ENCODE measurements at regions not wholly inside any gene's neighbourhood (a gene's known extent, or its start where the extent isn't known, plus 50 kb on each side); places are given as distances from the start of the nearest gene placed in this dataset.

DNA sequence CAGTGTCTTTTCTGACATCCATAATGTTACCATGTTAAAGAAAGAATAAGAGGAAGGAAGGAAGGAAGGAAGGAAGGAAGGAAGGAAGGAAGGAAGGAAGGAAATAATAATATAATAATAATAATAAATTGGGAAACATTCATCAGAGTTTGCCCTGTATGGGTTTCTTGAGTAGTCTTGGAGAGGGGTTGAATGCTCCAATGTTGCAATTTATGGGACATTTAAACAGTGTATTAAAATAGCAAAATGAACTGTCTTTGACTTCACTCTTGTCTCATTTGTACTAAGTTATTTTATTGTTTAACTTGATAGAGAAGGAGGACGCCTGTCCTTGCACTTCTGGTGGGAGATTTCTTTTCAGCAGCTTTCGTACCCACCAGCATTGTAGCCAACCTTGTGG is 277.7 kb downstream of the RNF144A start:
- Histone ChIP-seq H2AFZ (ENCODE audit: low read length) (no peak overlapping the region), H3K4me3 (ENCODE audit: low read length in 2 of 2) (no peak overlapping the region), H3K9ac (ENCODE audit: low read depth, low read length, poor library complexity) (no peak overlapping the region), H3K27ac (replicated peaks; ENCODE audit: low read length) (no peak overlapping the region), H4K8ac (ENCODE audit: low read depth, low read length) (no peak overlapping the region), H2BK5ac (ENCODE audit: low read length) (no peak overlapping the region), H2AK5ac (ENCODE audit: low read depth, low read length) (no peak overlapping the region), H3K4ac (ENCODE audit: low read length) (no peak overlapping the region), H3K36me3 (replicated peaks in 1 of 2; ENCODE audit: control insufficient read depth in 2 of 2, insufficient read depth in 2 of 2, low read length in 2 of 2) (no peaks in the 10 kb centered on the region), H2BK12ac (ENCODE audit: low read length) (no peak overlapping the region), H3K4me2 (ENCODE audit: insufficient read depth, low read length, poor library complexity, severe bottlenecking) (no peak overlapping the region), H3K27me3 (ENCODE audit: control insufficient read depth in 3 of 3, insufficient read depth in 3 of 3, low read depth in 1 of 3, low read length in 3 of 3) (peaks cover 0 to 4% (median 0%) of the 10 kb centered on the region in 3 experiments), H2BK15ac (ENCODE audit: low read length) (no peak overlapping the region), H3K18ac (ENCODE audit: low read length) (no peak overlapping the region), H4K91ac (ENCODE audit: low read depth, low read length, poor library complexity) (no peak overlapping the region), H3K23ac (ENCODE audit: low read depth, low read length, poor library complexity) (no peak overlapping the region), H3K9me3 (replicated peaks in 1 of 2; ENCODE audit: control insufficient read depth in 2 of 2, insufficient read depth in 1 of 2, low read depth in 1 of 2, low read length in 2 of 2) (no peaks in the 10 kb centered on the region), H2BK120ac (ENCODE audit: low read depth, low read length) (no peak overlapping the region), H3K79me1 (ENCODE audit: low read depth, low read length) (no peaks in the 10 kb centered on the region), H3K14ac (ENCODE audit: low read length) (no peak overlapping the region), H3K4me1 (ENCODE audit: control insufficient read depth in 2 of 2, insufficient read depth in 1 of 2, low read depth in 1 of 2, low read length in 2 of 2) (peaks cover 12 to 13% of the 10 kb centered on the region in 2 donors)
- WGBS, 2 donors (ENCODE audit: extremely low coverage in 2 of 2, insufficient read length in 2 of 2, insufficient replicate concordance in 1 of 2) = no CpG with 5 or more reads among the region's 2 CpGs
- DNase-seq (ENCODE audit: low spot score) = no peak

DNA sequence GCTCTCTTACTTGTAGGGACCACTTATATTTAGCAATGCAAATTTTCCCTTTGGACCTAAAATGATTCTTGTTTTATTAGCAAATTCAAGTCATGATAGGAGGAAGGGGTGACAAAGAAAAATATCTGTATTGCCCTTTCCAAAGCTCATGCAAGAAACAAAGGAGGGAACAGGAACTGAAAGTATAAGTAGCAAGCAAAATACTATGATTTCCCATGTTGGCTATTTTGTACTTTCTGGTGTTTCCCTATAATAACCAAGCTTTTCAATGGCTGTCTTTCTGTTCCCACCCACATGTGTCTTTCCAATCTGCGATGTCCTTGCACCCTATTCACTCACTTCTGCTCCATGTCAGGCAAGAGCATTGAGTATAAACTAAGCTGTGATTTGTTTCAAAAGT is 279.7 kb downstream of the RNF144A start:
- H3K4ac ChIP-seq (ENCODE audit: low read length) = no peak overlapping the region
- H3K9me3 ChIP-seq (replicated peaks in 1 of 2; ENCODE audit: control insufficient read depth in 2 of 2, insufficient read depth in 1 of 2, low read depth in 1 of 2, low read length in 2 of 2) = peaks cover 0 to 2% of the 10 kb centered on the region in 2 donors
- H3K27ac ChIP-seq (replicated peaks; ENCODE audit: low read length) = no peak overlapping the region
- no peak overlapping the region for H3K18ac ChIP-seq (ENCODE audit: low read length)
- peaks cover 0 to 2% of the 10 kb centered on the region in 2 donors for H3K4me1 ChIP-seq (ENCODE audit: control insufficient read depth in 2 of 2, insufficient read depth in 1 of 2, low read depth in 1 of 2, low read length in 2 of 2)
- H3K36me3 ChIP-seq (replicated peaks in 1 of 2; ENCODE audit: control insufficient read depth in 2 of 2, insufficient read depth in 2 of 2, low read length in 2 of 2) = peaks cover 0 to 3% of the 10 kb centered on the region in 2 donors
- no CpG with 5 or more reads among the region's 1 CpG for WGBS, 2 donors (ENCODE audit: extremely low coverage in 2 of 2, insufficient read length in 2 of 2, insufficient replicate concordance in 1 of 2)
- H3K79me1 ChIP-seq (ENCODE audit: low read depth, low read length) = no peaks in the 10 kb centered on the region
- no peak overlapping the region for H3K4me2 ChIP-seq (ENCODE audit: insufficient read depth, low read length, poor library complexity, severe bottlenecking)
- H4K91ac ChIP-seq (ENCODE audit: low read depth, low read length, poor library complexity) = no peak overlapping the region
- H2BK5ac ChIP-seq (ENCODE audit: low read length) = no peak overlapping the region
- H2AK5ac ChIP-seq (ENCODE audit: low read depth, low read length) = no peak overlapping the region
- no peak overlapping the region for H3K14ac ChIP-seq (ENCODE audit: low read length)
- no peak overlapping the region for H2BK15ac ChIP-seq (ENCODE audit: low read length)
- no peak for DNase-seq (ENCODE audit: low spot score)
- H2AFZ ChIP-seq (ENCODE audit: low read length) = no peak overlapping the region
- H3K27me3 ChIP-seq (ENCODE audit: control insufficient read depth in 3 of 3, insufficient read depth in 3 of 3, low read depth in 1 of 3, low read length in 3 of 3) = no peaks in the 10 kb centered on the region
- H3K9ac ChIP-seq (ENCODE audit: low read depth, low read length, poor library complexity) = no peak overlapping the region
- no peak overlapping the region for H3K4me3 ChIP-seq (ENCODE audit: low read length in 2 of 2)
- no peak overlapping the region for H3K23ac ChIP-seq (ENCODE audit: low read depth, low read length, poor library complexity)
- no peak overlapping the region for H4K8ac ChIP-seq (ENCODE audit: low read depth, low read length)
- no peak overlapping the region for H2BK120ac ChIP-seq (ENCODE audit: low read depth, low read length)
- H2BK12ac ChIP-seq (ENCODE audit: low read length) = no peak overlapping the region

DNA sequence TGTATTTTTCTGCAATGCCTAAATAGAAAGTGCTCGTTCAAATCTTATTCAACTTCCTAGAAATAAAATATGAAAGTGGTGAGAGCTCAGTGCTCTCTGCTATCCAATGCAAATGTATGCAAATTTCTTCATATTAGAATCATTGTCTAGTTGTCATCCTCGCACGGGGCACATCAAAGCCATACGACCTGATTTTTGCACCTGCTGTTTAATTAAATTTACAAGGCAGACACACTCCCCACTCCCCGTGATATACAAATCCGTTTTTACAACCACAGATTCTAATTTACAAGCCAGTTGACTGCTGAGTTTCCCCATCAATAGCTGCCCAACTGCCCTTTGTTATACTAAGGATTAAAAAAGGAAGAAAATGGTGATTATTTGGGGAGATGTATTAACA is 284.6 kb downstream of the RNF144A start:
- H3K18ac ChIP-seq (ENCODE audit: low read length) = no peak overlapping the region

GRCh38 chr2:7203056-7203467 is 285.9 kb downstream of the RNF144A start:
- Histone ChIP-seq H3K18ac (ENCODE audit: low read length) (no peak overlapping the region), H3K14ac (ENCODE audit: low read length) (no peak overlapping the region), H3K9ac (ENCODE audit: low read depth, low read length, poor library complexity) (no peak overlapping the region), H3K4me3 (ENCODE audit: low read length in 2 of 2) (no peak overlapping the region), H3K4ac (ENCODE audit: low read length) (no peak overlapping the region), H2AK5ac (ENCODE audit: low read depth, low read length) (no peak overlapping the region), H4K91ac (ENCODE audit: low read depth, low read length, poor library complexity) (no peak overlapping the region), H2BK12ac (ENCODE audit: low read length) (no peak overlapping the region), H3K9me3 (replicated peaks in 1 of 2; ENCODE audit: control insufficient read depth in 2 of 2, insufficient read depth in 1 of 2, low read depth in 1 of 2, low read length in 2 of 2) (peaks cover 0 to 2% of the 10 kb centered on the region in 2 donors), H3K79me1 (ENCODE audit: low read depth, low read length) (no peaks in the 10 kb centered on the region), H3K27me3 (ENCODE audit: control insufficient read depth in 3 of 3, insufficient read depth in 3 of 3, low read depth in 1 of 3, low read length in 3 of 3) (no peaks in the 10 kb centered on the region), H2BK120ac (ENCODE audit: low read depth, low read length) (no peak overlapping the region), H2BK15ac (ENCODE audit: low read length) (no peak overlapping the region), H3K4me2 (ENCODE audit: insufficient read depth, low read length, poor library complexity, severe bottlenecking) (no peak overlapping the region), H3K27ac (replicated peaks; ENCODE audit: low read length) (no peak overlapping the region), H2BK5ac (ENCODE audit: low read length) (no peak overlapping the region), H3K4me1 (ENCODE audit: control insufficient read depth in 2 of 2, insufficient read depth in 1 of 2, low read depth in 1 of 2, low read length in 2 of 2) (no peaks in the 10 kb centered on the region), H3K36me3 (replicated peaks in 1 of 2; ENCODE audit: control insufficient read depth in 2 of 2, insufficient read depth in 2 of 2, low read length in 2 of 2) (peaks cover 0 to 3% of the 10 kb centered on the region in 2 donors), H2AFZ (ENCODE audit: low read length) (no peak overlapping the region), H4K8ac (ENCODE audit: low read depth, low read length) (no peak overlapping the region), H3K23ac (ENCODE audit: low read depth, low read length, poor library complexity) (no peak overlapping the region)
- DNase-seq (ENCODE audit: low spot score) = peak; percentile 59
- WGBS, 2 donors (ENCODE audit: extremely low coverage in 2 of 2, insufficient read length in 2 of 2, insufficient replicate concordance in 1 of 2) = no CpG with 5 or more reads among the region's 4 CpGs

More for the DNA sequence above, 284.6 kb downstream of the RNF144A start:
- Histone ChIP-seq H3K4me1 (ENCODE audit: control insufficient read depth in 2 of 2, insufficient read depth in 1 of 2, low read depth in 1 of 2, low read length in 2 of 2) (no peaks in the 10 kb centered on the region), H2BK120ac (ENCODE audit: low read depth, low read length) (no peak overlapping the region), H3K4me3 (ENCODE audit: low read length in 2 of 2) (no peak overlapping the region), H3K36me3 (replicated peaks in 1 of 2; ENCODE audit: control insufficient read depth in 2 of 2, insufficient read depth in 2 of 2, low read length in 2 of 2) (peaks cover 0 to 3% of the 10 kb centered on the region in 2 donors), H3K4me2 (ENCODE audit: insufficient read depth, low read length, poor library complexity, severe bottlenecking) (no peak overlapping the region), H3K27ac (replicated peaks; ENCODE audit: low read length) (no peak overlapping the region), H4K91ac (ENCODE audit: low read depth, low read length, poor library complexity) (no peak overlapping the region), H4K8ac (ENCODE audit: low read depth, low read length) (no peak overlapping the region), H3K79me1 (ENCODE audit: low read depth, low read length) (no peaks in the 10 kb centered on the region), H3K9me3 (replicated peaks in 1 of 2; ENCODE audit: control insufficient read depth in 2 of 2, insufficient read depth in 1 of 2, low read depth in 1 of 2, low read length in 2 of 2) (peaks cover 0 to 2% of the 10 kb centered on the region in 2 donors), H2BK5ac (ENCODE audit: low read length) (no peak overlapping the region), H2BK12ac (ENCODE audit: low read length) (no peak overlapping the region), H3K9ac (ENCODE audit: low read depth, low read length, poor library complexity) (no peak overlapping the region), H3K23ac (ENCODE audit: low read depth, low read length, poor library complexity) (no peak overlapping the region), H3K14ac (ENCODE audit: low read length) (no peak overlapping the region), H3K4ac (ENCODE audit: low read length) (no peak overlapping the region), H2AK5ac (ENCODE audit: low read depth, low read length) (no peak overlapping the region), H2AFZ (ENCODE audit: low read length) (no peak overlapping the region), H3K27me3 (ENCODE audit: control insufficient read depth in 3 of 3, insufficient read depth in 3 of 3, low read depth in 1 of 3, low read length in 3 of 3) (no peaks in the 10 kb centered on the region), H2BK15ac (ENCODE audit: low read length) (no peak overlapping the region)
- WGBS, 2 donors (ENCODE audit: extremely low coverage in 2 of 2, insufficient read length in 2 of 2, insufficient replicate concordance in 1 of 2) = no CpG with 5 or more reads among the region's 6 CpGs
- DNase-seq (ENCODE audit: low spot score) = no peak

All from neuronal stem cell (in vitro differentiated cells).